A673 (cell line): ENCODE measurements at regions not wholly inside any gene's neighbourhood (a gene's known extent, or its start where the extent isn't known, plus 50 kb on each side); places are given as distances from the start of the nearest gene placed in this dataset.

Experiments
- EZH2 ChIP-seq: fragments of 200-600 bp; sonication (generic); IDR thresholded peaks from 2 replicates; pipeline ENCODE4 v1.6.1; 2017; ENCODE audit warnings: borderline replicate concordance, low read depth, mild to moderate bottlenecking, mixed read lengths, antibody characterized with exemption, low read length; ENCODE audit not compliant: poor library complexity, severe bottlenecking
- TF ChIP-seq, protein P1 (sequence below): fragments of 300-800, 200-600 bp; sonication (generic); conservative IDR thresholded peaks from 2 replicates; pipeline ENCODE4 v1.5.1; 2017; ENCODE audit warnings: low read depth, mild to moderate bottlenecking, antibody characterized with exemption, low read length, moderate library complexity, mixed read lengths

DNA sequence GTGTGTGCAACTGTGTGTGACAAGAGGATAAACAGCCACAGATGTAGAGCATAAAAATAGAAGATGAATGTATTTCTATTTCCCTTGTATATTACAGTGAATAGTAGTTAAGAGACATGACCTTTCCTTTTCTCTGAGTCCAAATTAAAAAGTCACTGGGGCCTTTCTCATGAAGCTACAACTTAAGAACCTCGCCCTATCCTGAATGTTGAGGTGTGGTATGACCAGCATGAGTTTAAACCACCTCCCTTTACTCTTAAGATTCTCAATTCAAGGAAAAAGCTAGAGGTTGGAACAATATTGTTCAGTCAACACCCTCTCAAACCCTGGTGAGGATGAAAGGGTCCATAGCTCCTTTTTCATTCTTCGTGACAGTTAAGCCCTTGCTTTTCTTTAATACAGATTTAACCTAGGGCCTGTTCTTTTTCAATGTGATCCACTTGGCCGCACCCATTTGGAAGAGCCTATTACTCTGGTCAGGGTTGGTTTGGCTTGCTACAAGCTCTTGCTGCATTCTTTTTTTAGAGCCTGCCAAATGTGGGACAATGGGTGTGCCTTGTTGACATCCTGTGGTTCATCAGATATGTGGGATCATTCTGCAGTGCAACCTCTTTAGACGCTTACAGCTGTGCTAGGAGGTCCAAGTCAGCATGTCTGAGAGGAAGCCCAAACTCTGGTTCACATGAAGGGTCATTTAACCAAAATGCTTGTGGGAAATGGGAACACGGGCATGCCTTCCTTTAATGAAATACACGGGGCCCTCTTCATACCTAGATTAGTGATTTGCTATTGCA lies 290.0 kb downstream of the HAO1 start:
- TF ChIP-seq, protein P1, sequence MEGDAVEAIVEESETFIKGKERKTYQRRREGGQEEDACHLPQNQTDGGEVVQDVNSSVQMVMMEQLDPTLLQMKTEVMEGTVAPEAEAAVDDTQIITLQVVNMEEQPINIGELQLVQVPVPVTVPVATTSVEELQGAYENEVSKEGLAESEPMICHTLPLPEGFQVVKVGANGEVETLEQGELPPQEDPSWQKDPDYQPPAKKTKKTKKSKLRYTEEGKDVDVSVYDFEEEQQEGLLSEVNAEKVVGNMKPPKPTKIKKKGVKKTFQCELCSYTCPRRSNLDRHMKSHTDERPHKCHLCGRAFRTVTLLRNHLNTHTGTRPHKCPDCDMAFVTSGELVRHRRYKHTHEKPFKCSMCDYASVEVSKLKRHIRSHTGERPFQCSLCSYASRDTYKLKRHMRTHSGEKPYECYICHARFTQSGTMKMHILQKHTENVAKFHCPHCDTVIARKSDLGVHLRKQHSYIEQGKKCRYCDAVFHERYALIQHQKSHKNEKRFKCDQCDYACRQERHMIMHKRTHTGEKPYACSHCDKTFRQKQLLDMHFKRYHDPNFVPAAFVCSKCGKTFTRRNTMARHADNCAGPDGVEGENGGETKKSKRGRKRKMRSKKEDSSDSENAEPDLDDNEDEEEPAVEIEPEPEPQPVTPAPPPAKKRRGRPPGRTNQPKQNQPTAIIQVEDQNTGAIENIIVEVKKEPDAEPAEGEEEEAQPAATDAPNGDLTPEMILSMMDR: no peak
- no peak for TF ChIP-seq EZH2
